H9 (cell line): ENCODE measurements at regions not wholly inside any gene's neighbourhood (a gene's known extent, or its start where the extent isn't known, plus 50 kb on each side); places are given as distances from the start of the nearest gene placed in this dataset.

Source experiments
- DNase-seq: peaks from one replicate; pipeline ENCODE4 v3.0.0-alpha.2; 2017
- H2AFZ ChIP-seq: one replicate; pipeline ENCODE4 v1.6.1; 2013; ENCODE audit warnings: mild to moderate bottlenecking, low read length, control low read depth, moderate library complexity
- H2AK5ac ChIP-seq: 2 replicates; pipeline ENCODE4 v1.6.1; 2013; ENCODE audit warnings: low read length, control low read depth, mixed read lengths; ENCODE audit not compliant: insufficient read length
- H2BK120ac ChIP-seq: one replicate; pipeline ENCODE4 v1.6.1; 2013; ENCODE audit warnings: low read depth, mild to moderate bottlenecking, low read length, control low read depth, inconsistent platforms; ENCODE audit not compliant: poor library complexity, severe bottlenecking
- H2BK12ac ChIP-seq: 2 replicates; pipeline ENCODE4 v1.6.1; 2013; ENCODE audit warnings: low read length, control low read depth, mixed read lengths, low read depth; ENCODE audit not compliant: insufficient read length
- H2BK15ac ChIP-seq: 2 replicates; pipeline ENCODE4 v1.6.1; 2013; ENCODE audit warnings: low read depth, low read length, control low read depth
- H2BK20ac ChIP-seq: one replicate; pipeline ENCODE4 v1.6.1; 2013; ENCODE audit warnings: low read depth, mild to moderate bottlenecking, low read length, control low read depth, inconsistent platforms; ENCODE audit not compliant: poor library complexity, severe bottlenecking
- H2BK5ac ChIP-seq: 2 replicates; pipeline ENCODE4 v1.6.1; 2013; ENCODE audit warnings: low read length, control low read depth, mixed read lengths; ENCODE audit not compliant: insufficient read length
- H3K14ac ChIP-seq: 2 replicates; pipeline ENCODE4 v1.6.1; 2013; ENCODE audit warnings: low read length, control low read depth; ENCODE audit not compliant: insufficient read depth
- H3K18ac ChIP-seq: 2 replicates; pipeline ENCODE4 v1.6.1; 2013; ENCODE audit warnings: low read depth, mild to moderate bottlenecking, mixed read lengths, low read length, control low read depth; ENCODE audit not compliant: insufficient read length
- H3K23ac ChIP-seq: 2 replicates; pipeline ENCODE4 v1.6.1; 2013; ENCODE audit warnings: low read length, control low read depth, mixed read lengths, low read depth; ENCODE audit not compliant: insufficient read length
- H3K23me2 ChIP-seq: 2 replicates; pipeline ENCODE4 v1.6.1; 2013; ENCODE audit warnings: low read depth, mild to moderate bottlenecking, mixed read lengths, low read length, control low read depth; ENCODE audit not compliant: insufficient read length, poor library complexity, severe bottlenecking
- H3K27ac ChIP-seq: 2 replicates; pipeline ENCODE4 v1.5.1; 2013; ENCODE audit warnings: low read length, control low read depth, mixed read lengths, low read depth; ENCODE audit not compliant: insufficient read length
- H3K27me3 ChIP-seq: 2 replicates; pipeline ENCODE4 v1.6.1; 2013; ENCODE audit warnings: low read length, control low read depth, inconsistent platforms; ENCODE audit not compliant: insufficient read depth
- H3K4ac ChIP-seq: 2 replicates; pipeline ENCODE4 v1.6.1; 2013; ENCODE audit warnings: low read depth, mild to moderate bottlenecking, control low read depth, inconsistent platforms, low read length, moderate library complexity
- H3K4me1 ChIP-seq: 2 replicates; pipeline ENCODE4 v1.6.1; 2013; ENCODE audit warnings: low read length, control low read depth, inconsistent platforms; ENCODE audit not compliant: insufficient read depth
- H3K4me2 ChIP-seq: 2 replicates; pipeline ENCODE4 v1.6.1; 2013; ENCODE audit warnings: low read length, control low read depth, mixed read lengths; ENCODE audit not compliant: insufficient read length, insufficient read depth
- H3K56ac ChIP-seq: 2 replicates; pipeline ENCODE4 v1.6.1; 2013; ENCODE audit warnings: low read depth, mild to moderate bottlenecking, mixed read lengths, low read length, control low read depth; ENCODE audit not compliant: insufficient read length
- H3K79me1 ChIP-seq: 2 replicates; pipeline ENCODE4 v1.6.1; 2013; ENCODE audit warnings: low read depth, mild to moderate bottlenecking, moderate library complexity, low read length, control low read depth, inconsistent platforms; ENCODE audit not compliant: insufficient read depth, poor library complexity, severe bottlenecking
- H3K79me2 ChIP-seq: 2 replicates; pipeline ENCODE4 v1.6.1; 2013; ENCODE audit warnings: low read length, control low read depth, inconsistent platforms; ENCODE audit not compliant: insufficient read depth
- H3K9ac ChIP-seq: 2 replicates; pipeline ENCODE4 v1.6.1; 2013; ENCODE audit warnings: low read length, control low read depth, mixed read lengths; ENCODE audit not compliant: insufficient read length; ENCODE audit errors: extremely low read depth
- H3K9me3 ChIP-seq: one replicate; pipeline ENCODE4 v1.6.1; 2013; ENCODE audit warnings: low read depth, low read length, inconsistent platforms; ENCODE audit not compliant: control insufficient read depth
- H3T11ph ChIP-seq: one replicate; pipeline ENCODE4 v1.6.1; 2013; ENCODE audit warnings: mild to moderate bottlenecking, low read length, control low read depth, inconsistent platforms
- H4K20me1 ChIP-seq: one replicate; pipeline ENCODE4 v1.6.1; 2013; ENCODE audit not compliant: control insufficient read depth, insufficient read length, insufficient read depth
- H4K5ac ChIP-seq: 2 replicates; pipeline ENCODE4 v1.6.1; 2013; ENCODE audit warnings: low read depth, mild to moderate bottlenecking, mixed read lengths, low read length, control low read depth; ENCODE audit not compliant: insufficient read length
- H4K8ac ChIP-seq: replicated peaks from 2 replicates; pipeline ENCODE4 v1.6.1; 2013; ENCODE audit warnings: low read length, control low read depth, mixed read lengths, low read depth; ENCODE audit not compliant: insufficient read length
- H4K91ac ChIP-seq: 2 replicates; pipeline ENCODE4 v1.6.1; 2013; ENCODE audit warnings: low read depth, mild to moderate bottlenecking, moderate library complexity, mixed read lengths, low read length, control low read depth; ENCODE audit not compliant: insufficient read length
- H3K27ac Mint-ChIP-seq, 3 experiments: 2 replicates in 2 of 3; 3 replicates in 1 of 3; pipeline ENCODE4 v1.8.0; 2020 to 2021; ENCODE audit warnings: mixed read lengths in 3 of 3, mild to moderate bottlenecking in 1 of 3, moderate library complexity in 1 of 3
- H3K27me3 Mint-ChIP-seq: 2 replicates; pipeline ENCODE4 v1.8.0; 2021; ENCODE audit warnings: low read depth, mild to moderate bottlenecking, moderate library complexity, mixed read lengths
- H3K36me3 Mint-ChIP-seq, 3 experiments: 2 replicates in 2 of 3; 3 replicates in 1 of 3; pipeline ENCODE4 v1.8.0; 2020 to 2021; ENCODE audit warnings: low read depth in 3 of 3, mixed read lengths in 3 of 3; ENCODE audit not compliant: insufficient read depth in 1 of 3
- H3K4me1 Mint-ChIP-seq, 2 experiments: 2 replicates each; pipeline ENCODE4 v1.8.0; 2020; ENCODE audit warnings: mixed read lengths in 2 of 2
- H3K4me3 Mint-ChIP-seq, 2 experiments: 2 replicates in 1 of 2; 3 replicates in 1 of 2; pipeline ENCODE4 v1.8.0; 2020 to 2021; ENCODE audit warnings: mild to moderate bottlenecking in 2 of 2, mixed read lengths in 2 of 2, moderate library complexity in 1 of 2
- H3K9me3 Mint-ChIP-seq, 2 experiments: 2 replicates in 1 of 2; 3 replicates in 1 of 2; pipeline ENCODE4 v1.8.0; 2020; ENCODE audit warnings: mild to moderate bottlenecking in 2 of 2, mixed read lengths in 2 of 2, moderate library complexity in 1 of 2
- CTCF ChIP-seq: fragments of 200-600 bp; sonication (generic); conservative IDR thresholded peaks from 3 replicates; pipeline ENCODE4 v1.8.0; 2021; ENCODE audit warnings: antibody characterized with exemption, mild to moderate bottlenecking
- WGBS: extraction: QIAGEN DNeasy Blood & Tissue Kit; methylation state at CpG from one replicate; pipeline ENCODE4 v1.1.7; 2013; ENCODE audit warnings: missing lambda C conversion rate, low lambda C conversion rate, mixed read lengths; ENCODE audit not compliant: insufficient read length; ENCODE audit errors: extremely low coverage; 5-methylcytosine and 5-hydroxymethylcytosine counted together

GRCh38 chr6:139922236-139922635 is 547.8 kb upstream of the CITED2 start:
- WGBS = no CpG with 5 or more reads among the region's 4 CpGs

More at GRCh38 chr6:139922236-139922635, 547.8 kb upstream of the CITED2 start:
- Histone ChIP-seq H3K23me2 (no peaks in the 10 kb centered on the region), H4K5ac (no peak overlapping the region), H3K4me2 (no peak overlapping the region), H3K4me1 (no peaks in the 10 kb centered on the region), H3K9ac (no peak overlapping the region), H2AK5ac (no peak overlapping the region), H3K56ac (no peak overlapping the region), H3K4ac (no peak overlapping the region), H2BK12ac (no peak overlapping the region), H3K9me3 (no peaks in the 10 kb centered on the region), H2BK20ac (no peak overlapping the region), H4K8ac (no peak overlapping the region), H3T11ph (no peak overlapping the region), H3K18ac (no peak overlapping the region), H4K20me1 (no peaks in the 10 kb centered on the region), H3K14ac (no peak overlapping the region), H4K91ac (no peak overlapping the region), H3K79me2 (no peaks in the 10 kb centered on the region), H2BK15ac (no peak overlapping the region), H3K23ac (no peak overlapping the region), H3K27me3 (no peaks in the 10 kb centered on the region), H2BK120ac (no peak overlapping the region), H2AFZ (no peak overlapping the region), H3K79me1 (no peaks in the 10 kb centered on the region), H3K27ac (no peak overlapping the region), H2BK5ac (no peak overlapping the region)
- Mint-ChIP-seq H3K4me1 (peaks cover 25 to 30% of the 10 kb centered on the region in 2 experiments), H3K4me3 (no peak overlapping the region), H3K27me3 (no peaks in the 10 kb centered on the region), H3K27ac (no peak overlapping the region), H3K36me3 (peaks cover 0 to 2% (median 0%) of the 10 kb centered on the region in 3 experiments; a peak in 2 of 7 replicates), H3K9me3 (no peaks in the 10 kb centered on the region)
- TF ChIP-seq CTCF = no peak
- DNase-seq = no peak
